NCI-H1092 (cell line): ENCODE measurements at regions not wholly inside any gene's neighbourhood (a gene's known extent, or its start where the extent isn't known, plus 50 kb on each side); places are given as distances from the start of the nearest gene placed in this dataset.

Source experiments
- DNase-seq: peaks from one replicate; lab custom pipeline; 2025; lab: John Stamatoyannopoulos, UW

DNA sequence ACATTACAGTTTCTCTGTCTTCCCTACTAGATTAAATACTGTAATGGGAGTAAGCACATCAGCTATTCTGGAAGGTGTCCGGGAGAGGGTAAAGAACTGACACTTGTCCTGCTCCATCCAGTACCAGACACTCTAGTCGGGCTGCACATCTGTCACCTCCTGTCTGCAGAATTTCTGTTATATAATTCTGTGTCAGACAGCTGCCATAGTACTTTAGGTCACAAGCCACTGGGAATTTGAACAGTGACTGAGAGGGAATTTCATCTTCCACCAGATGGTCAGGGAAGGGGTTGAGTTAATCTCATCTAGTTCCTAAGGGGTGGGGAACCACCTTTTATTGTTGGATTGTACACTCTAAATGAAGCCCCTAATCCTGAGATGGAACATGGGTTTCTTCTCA, 58.6 kb upstream of the NUDT7 start:
- DNase-seq: no peak

DNA sequence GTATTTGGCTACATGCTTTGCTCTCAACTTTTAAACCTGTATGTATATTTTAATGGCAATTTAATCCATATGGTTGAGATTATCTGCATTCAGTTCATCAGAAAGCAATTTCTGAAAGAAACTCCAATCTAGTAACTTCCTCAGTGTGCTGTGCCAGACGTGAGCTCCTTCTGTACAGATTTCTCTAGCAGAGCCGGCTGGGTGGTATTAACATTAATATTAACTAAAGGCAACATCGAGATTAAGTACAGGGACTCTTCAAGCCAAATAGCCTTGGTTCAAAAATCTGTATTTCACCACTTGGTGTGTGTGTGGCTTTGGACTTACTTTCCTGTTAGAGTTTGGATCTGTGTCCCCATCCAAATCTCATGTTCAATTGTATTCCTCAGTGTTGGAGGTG, 55.5 kb upstream of the NUDT7 start:
- DNase-seq: no peak

DNA sequence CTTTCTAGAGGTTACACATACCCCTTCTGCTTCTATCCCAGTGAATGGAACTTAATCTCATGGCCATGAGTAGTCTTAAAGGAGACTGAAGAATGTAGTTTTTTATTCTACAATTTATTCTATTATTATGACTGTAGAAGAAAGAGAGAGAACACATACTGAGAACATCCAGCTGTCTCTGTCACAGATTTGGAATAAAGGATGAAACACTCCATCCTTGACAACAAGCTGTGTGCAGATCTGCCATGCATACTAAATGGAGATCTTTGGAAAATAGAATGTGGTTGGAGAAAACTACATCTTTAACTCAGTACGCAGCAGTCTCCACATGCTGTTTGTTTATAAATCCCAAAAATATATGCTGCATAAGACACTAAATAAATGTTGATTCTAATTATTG, 54.1 kb upstream of the NUDT7 start:
- DNase-seq: no peak

DNA sequence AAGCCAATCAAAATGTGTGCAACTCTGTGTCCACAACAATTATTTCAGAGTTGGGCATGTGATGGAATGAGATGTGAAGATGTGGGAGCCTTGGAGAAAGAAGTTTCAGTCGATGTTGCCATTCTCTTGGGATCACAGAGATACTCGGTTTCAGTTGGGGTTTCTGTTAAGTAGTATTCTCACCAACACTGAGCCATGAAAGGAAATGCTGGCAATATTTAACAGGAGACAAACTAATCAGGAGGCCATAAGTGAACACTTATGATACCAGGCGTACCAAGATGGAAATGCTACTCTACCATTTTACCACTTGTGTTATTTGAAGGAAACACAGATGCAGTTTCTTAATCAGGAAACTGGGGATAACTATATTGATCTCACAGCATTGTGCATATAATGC, 53.3 kb upstream of the NUDT7 start:
- DNase-seq: no peak
